HEK293 (cell line): ENCODE measurements at regions not wholly inside any gene's neighbourhood (a gene's known extent, or its start where the extent isn't known, plus 50 kb on each side); places are given as distances from the start of the nearest gene placed in this dataset.

ENCODE experiments used
- CTCF ChIA-PET: fragments of 350-600 bp; formaldehyde crosslinking; extraction: SDS; loops from one replicate; lab custom pipeline; 2021; ENCODE audit warnings: antibody characterized with exemption; lab: Yijun Ruan, JAX
- POLR2A ChIA-PET: fragments of 300-600 bp; formaldehyde crosslinking; extraction: SDS; loops from one replicate; lab custom pipeline; 2020; ENCODE audit warnings: antibody characterized with exemption, inconsistent platforms; lab: Yijun Ruan, JAX
- H3K27ac ChIP-seq: fragments of 200-500 bp; sonication (Bioruptor generic); 2 replicates; pipeline ENCODE4 v1.5.1; 2014; ENCODE audit warnings: low read depth, low read length, control low read depth, inconsistent platforms; ENCODE audit errors: extremely low read depth
- H3K36me3 ChIP-seq, 2 experiments: fragments of 200-500 bp in 1 of 2; sonication (Bioruptor generic) in 1 of 2; 1 replicate in 1 of 2; 2 replicates in 1 of 2; pipeline ENCODE4 v1.5.1; 2014 to 2017; ENCODE audit warnings: inconsistent platforms in 2 of 2, low read length in 2 of 2; ENCODE audit not compliant: control insufficient read depth in 2 of 2, insufficient read depth in 1 of 2
- H3K4me1 ChIP-seq: fragments of 200-500 bp; sonication (Bioruptor generic); 2 replicates; pipeline ENCODE4 v1.5.1; 2014; ENCODE audit warnings: mild to moderate bottlenecking, low read length, inconsistent platforms; ENCODE audit not compliant: control insufficient read depth, insufficient read depth
- H3K4me3 ChIP-seq: 2 replicates; pipeline ENCODE4 v1.5.1; 2011; ENCODE audit warnings: low read depth, mild to moderate bottlenecking, control low read depth, low read length, moderate library complexity
- H3K9me3 ChIP-seq: fragments of 200-500 bp; sonication (Bioruptor generic); 2 replicates; pipeline ENCODE4 v1.5.1; 2014; ENCODE audit warnings: low read depth, low read length, inconsistent platforms; ENCODE audit not compliant: control insufficient read depth, insufficient read depth
- PRDM2 ChIP-seq: fragments of 450-650 bp; formaldehyde crosslinking; IDR thresholded peaks from 2 replicates; pipeline ENCODE4 v1.5.1; 2016; ENCODE audit warnings: missing biosample characterization, missing genetic modification characterization, borderline replicate concordance
- ZBTB48 ChIP-seq: fragments of 450-650 bp; formaldehyde crosslinking; IDR thresholded peaks from 2 replicates; pipeline ENCODE4 v1.5.1; 2016; ENCODE audit warnings: missing biosample characterization, missing genetic modification characterization
- ZNF10 ChIP-seq: fragments of 450-650 bp; formaldehyde crosslinking; IDR thresholded peaks from 2 replicates; pipeline ENCODE4 v1.5.1; 2017; ENCODE audit warnings: missing biosample characterization, missing genetic modification characterization
- ZNF133 ChIP-seq: fragments of 450-650 bp; formaldehyde crosslinking; IDR thresholded peaks from 2 replicates; pipeline ENCODE4 v1.5.1; 2016; ENCODE audit warnings: missing biosample characterization, missing genetic modification characterization
- ZNF140 ChIP-seq: fragments of 450-650 bp; formaldehyde crosslinking; IDR thresholded peaks from 2 replicates; pipeline ENCODE4 v1.5.1; 2016; ENCODE audit warnings: missing biosample characterization, missing genetic modification characterization
- ZNF146 ChIP-seq: fragments of 450-650 bp; formaldehyde crosslinking; IDR thresholded peaks from 2 replicates; pipeline ENCODE4 v1.5.1; 2016; ENCODE audit warnings: missing biosample characterization, missing genetic modification characterization
- ZNF157 ChIP-seq: fragments of 450-650 bp; formaldehyde crosslinking; IDR thresholded peaks from 2 replicates; pipeline ENCODE4 v1.5.1; 2016; ENCODE audit warnings: missing biosample characterization, missing genetic modification characterization
- ZNF169 ChIP-seq: fragments of 450-650 bp; formaldehyde crosslinking; IDR thresholded peaks from 2 replicates; pipeline ENCODE4 v1.5.1; 2016; ENCODE audit warnings: missing biosample characterization, missing genetic modification characterization
- ZNF221 ChIP-seq: fragments of 450-650 bp; formaldehyde crosslinking; IDR thresholded peaks from 2 replicates; pipeline ENCODE4 v1.5.1; 2017; ENCODE audit warnings: missing biosample characterization, missing genetic modification characterization, borderline replicate concordance
- ZNF311 ChIP-seq: fragments of 450-650 bp; formaldehyde crosslinking; IDR thresholded peaks from 2 replicates; pipeline ENCODE4 v1.5.1; 2017; ENCODE audit warnings: missing biosample characterization, missing genetic modification characterization, borderline replicate concordance
- ZNF391 ChIP-seq: fragments of 450-650 bp; formaldehyde crosslinking; IDR thresholded peaks from 2 replicates; pipeline ENCODE4 v1.5.1; 2016; ENCODE audit warnings: low read depth, missing biosample characterization, missing genetic modification characterization, borderline replicate concordance
- ZNF398 ChIP-seq: fragments of 450-650 bp; formaldehyde crosslinking; IDR thresholded peaks from 2 replicates; pipeline ENCODE4 v1.5.1; 2017; ENCODE audit warnings: missing biosample characterization, missing genetic modification characterization
- ZNF426 ChIP-seq: fragments of 450-650 bp; formaldehyde crosslinking; IDR thresholded peaks from 2 replicates; pipeline ENCODE4 v1.5.1; 2017; ENCODE audit warnings: missing biosample characterization, missing genetic modification characterization, mild to moderate bottlenecking, inconsistent platforms, moderate library complexity
- ZNF585B ChIP-seq: fragments of 450-650 bp; formaldehyde crosslinking; IDR thresholded peaks from 2 replicates; pipeline ENCODE4 v1.5.1; 2016; ENCODE audit warnings: missing biosample characterization, missing genetic modification characterization
- ZNF623 ChIP-seq: fragments of 450-650 bp; formaldehyde crosslinking; IDR thresholded peaks from 2 replicates; pipeline ENCODE4 v1.5.1; 2016; ENCODE audit warnings: missing biosample characterization, missing genetic modification characterization
- ZNF624 ChIP-seq: fragments of 450-650 bp; formaldehyde crosslinking; IDR thresholded peaks from 2 replicates; pipeline ENCODE4 v1.5.1; 2017; ENCODE audit warnings: missing biosample characterization, missing genetic modification characterization
- ZNF654 ChIP-seq: fragments of 450-650 bp; formaldehyde crosslinking; IDR thresholded peaks from 2 replicates; pipeline ENCODE4 v1.5.1; 2016; ENCODE audit warnings: low read depth, missing biosample characterization, missing genetic modification characterization
- ZNF747 ChIP-seq: fragments of 450-650 bp; formaldehyde crosslinking; IDR thresholded peaks from 2 replicates; pipeline ENCODE4 v1.5.1; 2016; ENCODE audit warnings: missing biosample characterization, missing genetic modification characterization
- ZNF830 ChIP-seq: fragments of 450-650 bp; IDR thresholded peaks from 2 replicates; pipeline ENCODE4 v1.5.0; 2018; ENCODE audit warnings: missing biosample characterization, missing genetic modification characterization, low read depth, mild to moderate bottlenecking, moderate library complexity
- ZNF837 ChIP-seq: fragments of 450-650 bp; formaldehyde crosslinking; IDR thresholded peaks from 2 replicates; pipeline ENCODE4 v1.5.1; 2016; ENCODE audit warnings: missing biosample characterization, missing genetic modification characterization
- TF ChIP-seq, protein P1 (sequence below): fragments of 450-650 bp; formaldehyde crosslinking; IDR thresholded peaks from 2 replicates; pipeline ENCODE4 v1.5.1; 2016; ENCODE audit warnings: missing biosample characterization, missing genetic modification characterization
- TF ChIP-seq, protein P2 (sequence below): fragments of 450-650 bp; formaldehyde crosslinking; IDR thresholded peaks from 2 replicates; pipeline ENCODE4 v1.5.1; 2016; ENCODE audit warnings: missing biosample characterization, missing genetic modification characterization
- TF ChIP-seq, protein P3 (sequence below): fragments of 450-650 bp; formaldehyde crosslinking; IDR thresholded peaks from 2 replicates; pipeline ENCODE4 v1.5.1; 2016; ENCODE audit warnings: missing biosample characterization, missing genetic modification characterization, low read depth

DNA sequence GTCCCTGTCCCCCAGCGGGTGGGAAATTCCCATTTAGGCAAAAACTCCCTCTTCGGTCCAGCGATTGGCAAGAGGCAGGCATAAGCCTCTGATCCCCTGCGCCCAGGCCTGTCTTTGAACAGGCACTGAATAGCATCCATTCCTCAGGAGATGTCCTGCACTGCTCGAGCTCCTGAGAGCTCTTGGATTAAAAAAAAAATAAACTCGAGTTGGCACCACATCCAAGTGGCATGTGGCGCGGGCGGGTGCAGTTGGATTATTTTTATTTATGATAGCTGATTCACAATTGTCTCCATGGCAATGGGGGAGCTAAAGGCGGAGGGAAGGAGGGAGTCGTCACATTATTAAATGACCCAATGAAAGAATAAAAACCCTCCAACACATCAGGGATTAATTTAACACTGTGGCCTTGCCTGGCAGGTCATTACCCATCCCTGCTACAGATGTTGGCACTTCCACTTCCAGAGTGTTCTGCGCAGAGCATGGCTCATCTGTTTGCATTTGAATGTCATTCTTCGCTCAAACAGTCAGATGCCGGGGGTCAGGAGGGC, 207.2 kb downstream of the AACS start:
- POLR2A ChIA-PET: no interaction called here
- Histone ChIP-seq H3K9me3 (no peaks in the 10 kb centered on the region), H3K36me3 (no peaks in the 10 kb centered on the region), H3K27ac (no peak overlapping the region), H3K4me3 (no peak overlapping the region), H3K4me1 (no peaks in the 10 kb centered on the region)
- TF ChIP-seq, protein P1, sequence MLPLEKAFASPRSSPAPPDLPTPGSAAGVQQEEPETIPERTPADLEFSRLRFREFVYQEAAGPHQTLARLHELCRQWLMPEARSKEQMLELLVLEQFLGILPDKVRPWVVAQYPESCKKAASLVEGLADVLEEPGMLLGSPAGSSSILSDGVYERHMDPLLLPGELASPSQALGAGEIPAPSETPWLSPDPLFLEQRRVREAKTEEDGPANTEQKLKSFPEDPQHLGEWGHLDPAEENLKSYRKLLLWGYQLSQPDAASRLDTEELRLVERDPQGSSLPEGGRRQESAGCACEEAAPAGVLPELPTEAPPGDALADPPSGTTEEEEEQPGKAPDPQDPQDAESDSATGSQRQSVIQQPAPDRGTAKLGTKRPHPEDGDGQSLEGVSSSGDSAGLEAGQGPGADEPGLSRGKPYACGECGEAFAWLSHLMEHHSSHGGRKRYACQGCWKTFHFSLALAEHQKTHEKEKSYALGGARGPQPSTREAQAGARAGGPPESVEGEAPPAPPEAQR (tag by site-specific recombination): no peak
- TF ChIP-seq ZNF623 (tag by site-specific recombination): no peak
- TF ChIP-seq ZNF830 (tag by site-specific recombination): no peak
- no peak for TF ChIP-seq ZNF654 (tag by site-specific recombination)
- TF ChIP-seq ZNF398 (tag by site-specific recombination): no peak
- no peak for TF ChIP-seq ZNF426 (tag by site-specific recombination)
- no peak for TF ChIP-seq ZNF747 (tag by site-specific recombination)
- TF ChIP-seq ZBTB48 (tag by site-specific recombination): no peak
- TF ChIP-seq ZNF624: no peak
- TF ChIP-seq ZNF221 (tag by site-specific recombination): no peak
- TF ChIP-seq ZNF10: no peak
- TF ChIP-seq ZNF133: no peak
- TF ChIP-seq ZNF146 (tag by site-specific recombination): no peak
- TF ChIP-seq ZNF585B (tag by site-specific recombination): no peak
- CTCF ChIA-PET: interaction anchor here (0.7 kb wide), 1 partner anchor 89 kb away, joined by 3 read pairs; no protein-coding TSS in a partner anchor

DNA sequence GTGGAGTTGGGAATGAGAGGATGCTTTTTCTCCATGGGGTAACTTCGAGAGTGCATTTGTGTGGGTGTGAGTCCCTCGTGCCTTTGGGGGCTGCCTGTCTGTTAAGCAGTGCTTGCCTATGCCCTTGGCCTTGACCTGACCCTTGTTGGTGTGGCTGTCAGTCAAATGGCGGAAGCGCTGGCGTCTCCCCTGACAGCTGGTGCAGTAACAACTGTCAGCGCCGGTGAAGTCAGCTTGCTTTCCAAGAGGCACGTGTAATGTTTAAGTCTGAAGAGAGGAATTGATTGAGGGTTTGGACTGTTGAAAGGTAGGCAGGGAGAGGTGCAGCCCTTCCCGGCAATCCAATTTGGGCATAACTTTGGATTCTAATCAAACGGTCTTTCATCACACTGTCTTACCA, 211.3 kb downstream of the AACS start:
- CTCF ChIA-PET: no interaction called here
- no peaks in the 10 kb centered on the region for H3K4me1 ChIP-seq
- no peaks in the 10 kb centered on the region for H3K36me3 ChIP-seq
- no peak overlapping the region for H3K27ac ChIP-seq
- H3K9me3 ChIP-seq: no peaks in the 10 kb centered on the region
- POLR2A ChIA-PET: no interaction called here
- no peak overlapping the region for H3K4me3 ChIP-seq
- TF ChIP-seq ZNF311 (tag by site-specific recombination) (no peak), ZNF837 (tag by site-specific recombination) (no peak), ZNF391 (no peak), ZNF169 (tag by site-specific recombination) (no peak), ZNF157 (tag by site-specific recombination) (no peak), ZNF140 (tag by site-specific recombination) (no peak), PRDM2 (tag by site-specific recombination) (no peak), ZNF747 (tag by site-specific recombination) (no peak)
- TF ChIP-seq, protein P2, sequence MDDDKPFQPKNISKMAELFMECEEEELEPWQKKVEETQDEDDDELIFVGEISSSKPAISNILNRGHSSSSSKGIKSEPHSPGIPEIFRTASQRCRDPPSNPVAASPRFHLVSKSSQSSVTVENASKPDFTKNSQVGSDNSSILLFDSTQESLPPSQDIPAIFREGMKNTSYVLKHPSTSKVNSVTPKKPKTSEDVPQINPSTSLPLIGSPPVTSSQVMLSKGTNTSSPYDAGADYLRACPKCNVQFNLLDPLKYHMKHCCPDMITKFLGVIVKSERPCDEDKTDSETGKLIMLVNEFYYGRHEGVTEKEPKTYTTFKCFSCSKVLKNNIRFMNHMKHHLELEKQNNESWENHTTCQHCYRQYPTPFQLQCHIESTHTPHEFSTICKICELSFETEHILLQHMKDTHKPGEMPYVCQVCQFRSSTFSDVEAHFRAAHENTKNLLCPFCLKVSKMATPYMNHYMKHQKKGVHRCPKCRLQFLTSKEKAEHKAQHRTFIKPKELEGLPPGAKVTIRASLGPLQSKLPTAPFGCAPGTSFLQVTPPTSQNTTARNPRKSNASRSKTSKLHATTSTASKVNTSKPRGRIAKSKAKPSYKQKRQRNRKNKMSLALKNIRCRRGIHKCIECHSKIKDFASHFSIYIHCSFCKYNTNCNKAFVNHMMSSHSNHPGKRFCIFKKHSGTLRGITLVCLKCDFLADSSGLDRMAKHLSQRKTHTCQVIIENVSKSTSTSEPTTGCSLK (tag by site-specific recombination): no peak
- TF ChIP-seq, protein P3, sequence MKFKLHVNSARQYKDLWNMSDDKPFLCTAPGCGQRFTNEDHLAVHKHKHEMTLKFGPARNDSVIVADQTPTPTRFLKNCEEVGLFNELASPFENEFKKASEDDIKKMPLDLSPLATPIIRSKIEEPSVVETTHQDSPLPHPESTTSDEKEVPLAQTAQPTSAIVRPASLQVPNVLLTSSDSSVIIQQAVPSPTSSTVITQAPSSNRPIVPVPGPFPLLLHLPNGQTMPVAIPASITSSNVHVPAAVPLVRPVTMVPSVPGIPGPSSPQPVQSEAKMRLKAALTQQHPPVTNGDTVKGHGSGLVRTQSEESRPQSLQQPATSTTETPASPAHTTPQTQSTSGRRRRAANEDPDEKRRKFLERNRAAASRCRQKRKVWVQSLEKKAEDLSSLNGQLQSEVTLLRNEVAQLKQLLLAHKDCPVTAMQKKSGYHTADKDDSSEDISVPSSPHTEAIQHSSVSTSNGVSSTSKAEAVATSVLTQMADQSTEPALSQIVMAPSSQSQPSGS: no peak
